SK-N-MC (cell line): ENCODE measurements at regions not wholly inside any gene's neighbourhood (a gene's known extent, or its start where the extent isn't known, plus 50 kb on each side); places are given as distances from the start of the nearest gene placed in this dataset.

Source experiments
- EZH2 ChIP-seq: fragments of 200-600 bp; sonication (generic); IDR thresholded peaks from one replicate; pipeline ENCODE4 v1.6.1; 2017; ENCODE audit warnings: antibody characterized with exemption
- FOXP2 ChIP-seq: optimal IDR thresholded peaks from 2 replicates; pipeline ENCODE3; 2011; ENCODE audit warnings: mild to moderate bottlenecking, moderate library complexity; ENCODE audit not compliant: insufficient read depth; ENCODE audit errors: extremely low read length, control extremely low read depth
- POLR2AphosphoS5 ChIP-seq: IDR thresholded peaks from 2 replicates; pipeline ENCODE4 v1.6.1; 2012; ENCODE audit warnings: mild to moderate bottlenecking, low read depth, low read length, borderline replicate concordance

GRCh38 chr15:36331531-36332275 is 247.7 kb upstream of the CDIN1 start:
- TF ChIP-seq POLR2AphosphoS5: no peak
- TF ChIP-seq EZH2: no peak
- TF ChIP-seq FOXP2: no peak
